ENCODE measurements at regions not wholly inside any gene's neighbourhood (a gene's known extent, or its start where the extent isn't known, plus 50 kb on each side); places are given as distances from the start of the nearest gene placed in this dataset.

DNA sequence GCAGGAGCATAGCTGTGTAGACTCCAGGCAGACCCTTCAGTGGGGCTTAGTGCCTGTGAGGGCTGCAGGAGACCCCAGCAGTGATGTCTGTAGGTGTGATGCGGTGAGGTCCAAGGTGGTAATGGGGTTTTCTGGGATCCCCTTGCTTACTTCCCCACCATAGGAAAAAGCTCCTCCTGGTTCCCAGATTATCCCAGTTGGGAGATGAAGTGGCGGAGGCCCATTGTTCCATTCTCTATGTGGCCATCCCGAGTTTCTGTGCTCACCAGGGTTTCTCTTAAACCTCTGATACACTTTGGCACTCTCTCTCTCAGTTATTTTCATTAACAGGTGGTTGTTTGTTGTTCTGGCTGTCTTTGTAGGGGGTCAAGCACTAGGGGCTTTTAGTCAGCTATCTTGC, 146.7 kb upstream of the IGF1R start:
- Histone ChIP-seq H3K27me3 (ENCODE audit: control insufficient read depth, insufficient read depth, low read length) (no peaks in the 10 kb centered on the region), H3K4me3 (ENCODE audit: low read length) (no peak overlapping the region), H3K4me1 (ENCODE audit: control insufficient read depth, insufficient read depth, low read length) (no peaks in the 10 kb centered on the region), H3K36me3 (ENCODE audit: control insufficient read depth, insufficient read depth, low read length) (no peaks in the 10 kb centered on the region), H3K27ac (ENCODE audit: low read length) (no peak overlapping the region), H3K9me3 (ENCODE audit: control insufficient read depth, insufficient read depth, low read length) (no peaks in the 10 kb centered on the region)
- no peak for DNase-seq (ENCODE audit: low read depth, low spot score)
- WGBS (ENCODE audit: insufficient coverage, insufficient read length): no CpG with 5 or more reads among the region's 3 CpGs

DNA sequence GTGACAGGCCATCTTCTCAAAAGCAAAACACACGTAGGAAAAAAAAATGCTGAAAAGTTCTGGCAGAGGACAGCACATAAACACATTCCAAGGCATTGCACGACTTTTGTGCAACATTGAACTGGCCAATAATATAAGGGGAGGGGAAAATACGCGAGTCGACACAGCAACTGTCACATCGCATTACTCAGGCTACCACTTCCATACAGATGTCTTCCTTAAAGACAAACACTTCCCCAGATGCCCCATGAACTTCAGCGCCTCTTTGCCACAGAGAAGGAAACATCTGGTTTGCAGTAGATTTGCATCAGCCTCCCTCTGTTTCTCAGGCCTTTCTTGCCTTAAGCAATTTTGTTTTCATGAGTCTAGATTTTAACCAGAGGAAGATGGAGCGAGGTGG, 144.4 kb upstream of the IGF1R start:
- Histone ChIP-seq H3K36me3 (ENCODE audit: control insufficient read depth, insufficient read depth, low read length) (no peaks in the 10 kb centered on the region), H3K4me1 (ENCODE audit: control insufficient read depth, insufficient read depth, low read length) (no peaks in the 10 kb centered on the region), H3K27me3 (ENCODE audit: control insufficient read depth, insufficient read depth, low read length) (no peaks in the 10 kb centered on the region), H3K27ac (ENCODE audit: low read length) (no peak overlapping the region), H3K4me3 (ENCODE audit: low read length) (no peak overlapping the region), H3K9me3 (ENCODE audit: control insufficient read depth, insufficient read depth, low read length) (no peaks in the 10 kb centered on the region)
- WGBS (ENCODE audit: insufficient coverage, insufficient read length): no CpG with 5 or more reads among the region's 8 CpGs
- DNase-seq (ENCODE audit: low read depth, low spot score): no peak

GRCh38 chr15:98504998-98505397, 143.3 kb upstream of the IGF1R start:
- no CpG with 5 or more reads among the region's 9 CpGs for WGBS (ENCODE audit: insufficient coverage, insufficient read length)
- H3K27ac ChIP-seq (ENCODE audit: low read length): no peak overlapping the region
- H3K4me3 ChIP-seq (ENCODE audit: low read length): no peak overlapping the region
- H3K4me1 ChIP-seq (ENCODE audit: control insufficient read depth, insufficient read depth, low read length): no peaks in the 10 kb centered on the region
- H3K9me3 ChIP-seq (ENCODE audit: control insufficient read depth, insufficient read depth, low read length): no peaks in the 10 kb centered on the region
- H3K27me3 ChIP-seq (ENCODE audit: control insufficient read depth, insufficient read depth, low read length): no peaks in the 10 kb centered on the region
- H3K36me3 ChIP-seq (ENCODE audit: control insufficient read depth, insufficient read depth, low read length): no peaks in the 10 kb centered on the region
- DNase-seq (ENCODE audit: low read depth, low spot score): no peak

DNA sequence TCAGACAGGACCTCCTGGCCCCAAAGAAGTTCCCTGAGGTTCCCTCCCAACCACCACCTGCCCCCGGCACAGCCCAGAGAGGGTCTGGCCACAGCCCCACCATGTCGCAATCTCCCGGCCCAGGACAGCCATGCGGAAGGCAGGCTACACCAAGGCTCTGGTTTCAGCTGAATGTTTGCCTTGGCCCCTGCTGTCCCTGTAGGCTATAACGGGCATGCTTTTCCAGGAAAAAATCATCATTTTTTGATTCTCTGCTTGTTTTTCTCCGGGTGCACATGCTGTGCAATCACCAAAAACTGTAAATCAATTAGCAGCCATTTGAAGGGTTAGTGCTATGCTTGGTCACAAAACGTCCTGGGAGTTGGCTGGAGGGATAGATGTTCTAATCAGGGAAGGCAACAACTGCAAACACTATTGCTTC, 142.7 kb upstream of the IGF1R start:
- H3K4me1 ChIP-seq (ENCODE audit: control insufficient read depth, insufficient read depth, low read length): no peaks in the 10 kb centered on the region
- no peaks in the 10 kb centered on the region for H3K36me3 ChIP-seq (ENCODE audit: control insufficient read depth, insufficient read depth, low read length)
- no CpG with 5 or more reads among the region's 7 CpGs for WGBS (ENCODE audit: insufficient coverage, insufficient read length)
- no peaks in the 10 kb centered on the region for H3K9me3 ChIP-seq (ENCODE audit: control insufficient read depth, insufficient read depth, low read length)
- no peak for DNase-seq (ENCODE audit: low read depth, low spot score)
- H3K4me3 ChIP-seq (ENCODE audit: low read length): no peak overlapping the region
- no peak overlapping the region for H3K27ac ChIP-seq (ENCODE audit: low read length)
- no peaks in the 10 kb centered on the region for H3K27me3 ChIP-seq (ENCODE audit: control insufficient read depth, insufficient read depth, low read length)

DNA sequence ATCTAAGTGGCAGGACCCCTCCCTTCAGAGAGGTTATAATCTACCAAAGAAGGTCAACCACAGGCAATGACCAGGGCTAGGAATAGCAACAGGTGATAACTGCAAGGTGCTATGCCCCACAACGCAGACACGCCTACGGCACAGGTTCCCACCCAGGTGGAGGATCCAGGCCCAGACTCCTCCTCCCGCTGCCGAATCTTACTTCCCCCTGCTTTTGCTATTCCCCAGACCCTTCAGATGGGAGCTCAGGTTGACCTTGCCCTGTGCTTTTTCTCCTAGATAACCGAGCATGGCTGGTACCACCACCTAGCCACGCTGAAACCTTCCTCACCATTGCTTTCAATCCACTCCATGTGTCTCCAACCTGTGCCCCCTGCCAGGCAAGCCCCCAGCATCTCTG, 142.2 kb upstream of the IGF1R start:
- H3K27me3 ChIP-seq (ENCODE audit: control insufficient read depth, insufficient read depth, low read length): no peaks in the 10 kb centered on the region

GRCh38 chr15:98506711-98507110, 141.6 kb upstream of the IGF1R start:
- no peak overlapping the region for H3K4me3 ChIP-seq (ENCODE audit: low read length)
- no peaks in the 10 kb centered on the region for H3K9me3 ChIP-seq (ENCODE audit: control insufficient read depth, insufficient read depth, low read length)
- no peaks in the 10 kb centered on the region for H3K4me1 ChIP-seq (ENCODE audit: control insufficient read depth, insufficient read depth, low read length)
- H3K36me3 ChIP-seq (ENCODE audit: control insufficient read depth, insufficient read depth, low read length): no peaks in the 10 kb centered on the region
- no peak for DNase-seq (ENCODE audit: low read depth, low spot score)
- no peaks in the 10 kb centered on the region for H3K27me3 ChIP-seq (ENCODE audit: control insufficient read depth, insufficient read depth, low read length)
- no peak overlapping the region for H3K27ac ChIP-seq (ENCODE audit: low read length)
- no CpG with 5 or more reads among the region's 7 CpGs for WGBS (ENCODE audit: insufficient coverage, insufficient read length)

More for the DNA sequence above, 142.2 kb upstream of the IGF1R start:
- Histone ChIP-seq H3K4me3 (ENCODE audit: low read length) (no peak overlapping the region), H3K36me3 (ENCODE audit: control insufficient read depth, insufficient read depth, low read length) (no peaks in the 10 kb centered on the region), H3K9me3 (ENCODE audit: control insufficient read depth, insufficient read depth, low read length) (no peaks in the 10 kb centered on the region), H3K4me1 (ENCODE audit: control insufficient read depth, insufficient read depth, low read length) (no peaks in the 10 kb centered on the region), H3K27ac (ENCODE audit: low read length) (no peak overlapping the region)
- DNase-seq (ENCODE audit: low read depth, low spot score): no peak
- WGBS (ENCODE audit: insufficient coverage, insufficient read length): no CpG with 5 or more reads among the region's 7 CpGs

GRCh38 chr15:98513428-98513986, 134.8 kb upstream of the IGF1R start:
- no peak for DNase-seq (ENCODE audit: low read depth, low spot score)
- Histone ChIP-seq H3K4me3 (ENCODE audit: low read length) (no peak overlapping the region), H3K4me1 (ENCODE audit: control insufficient read depth, insufficient read depth, low read length) (no peaks in the 10 kb centered on the region), H3K9me3 (ENCODE audit: control insufficient read depth, insufficient read depth, low read length) (no peaks in the 10 kb centered on the region), H3K36me3 (ENCODE audit: control insufficient read depth, insufficient read depth, low read length) (no peaks in the 10 kb centered on the region), H3K27me3 (ENCODE audit: control insufficient read depth, insufficient read depth, low read length) (no peaks in the 10 kb centered on the region), H3K27ac (ENCODE audit: low read length) (no peak overlapping the region)
- WGBS (ENCODE audit: insufficient coverage, insufficient read length): no CpG with 5 or more reads among the region's 7 CpGs

GRCh38 chr15:98514034-98514622, 134.2 kb upstream of the IGF1R start:
- no CpG with 5 or more reads among the region's 11 CpGs for WGBS (ENCODE audit: insufficient coverage, insufficient read length)
- Histone ChIP-seq H3K36me3 (ENCODE audit: control insufficient read depth, insufficient read depth, low read length) (no peaks in the 10 kb centered on the region), H3K4me3 (ENCODE audit: low read length) (no peak overlapping the region), H3K9me3 (ENCODE audit: control insufficient read depth, insufficient read depth, low read length) (no peaks in the 10 kb centered on the region), H3K27me3 (ENCODE audit: control insufficient read depth, insufficient read depth, low read length) (no peaks in the 10 kb centered on the region), H3K4me1 (ENCODE audit: control insufficient read depth, insufficient read depth, low read length) (no peaks in the 10 kb centered on the region), H3K27ac (ENCODE audit: low read length) (no peak overlapping the region)
- DNase-seq (ENCODE audit: low read depth, low spot score): no peak

DNA sequence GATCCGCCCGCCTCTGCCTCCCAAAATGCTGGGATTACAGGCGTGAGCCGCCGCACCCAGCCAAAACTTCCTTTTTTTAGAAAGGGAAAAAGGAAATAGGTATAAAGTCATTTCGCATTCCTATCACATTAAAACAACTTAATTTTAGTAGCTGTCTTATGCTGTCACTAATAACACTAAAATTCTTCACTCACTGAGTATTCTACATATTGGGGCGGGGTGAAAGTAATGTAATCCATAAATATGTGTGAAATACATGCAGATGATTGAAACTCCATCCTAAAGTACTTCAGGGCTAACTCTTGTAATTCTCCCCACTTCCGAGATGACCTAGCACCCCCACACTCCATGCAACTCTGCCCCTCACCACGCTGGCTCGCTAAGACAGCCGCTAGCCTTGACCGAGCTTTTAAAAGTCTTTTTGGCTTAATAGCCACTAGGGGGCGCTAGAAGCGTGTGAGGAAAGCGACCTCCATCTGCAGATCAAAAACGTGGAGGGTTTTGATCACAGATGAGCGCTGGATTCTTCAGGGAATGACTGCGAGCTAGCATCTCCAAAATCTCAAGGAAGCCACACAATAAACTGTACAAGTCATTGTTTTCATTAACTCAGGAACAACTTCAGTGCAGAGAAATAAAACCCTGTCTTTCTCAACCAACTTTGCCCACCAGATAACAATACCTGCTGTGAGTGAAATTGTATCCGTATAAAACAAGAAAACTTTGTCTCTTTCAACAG, 129.3 kb upstream of the IGF1R start:
- H3K4me1 ChIP-seq (ENCODE audit: control insufficient read depth, insufficient read depth, low read length): peaks cover 1% of the 10 kb centered on the region; the same call in 1 of the 2 replicates
- H3K9me3 ChIP-seq (ENCODE audit: control insufficient read depth, insufficient read depth, low read length): no peaks in the 10 kb centered on the region
- no peaks in the 10 kb centered on the region for H3K36me3 ChIP-seq (ENCODE audit: control insufficient read depth, insufficient read depth, low read length)
- H3K27me3 ChIP-seq (ENCODE audit: control insufficient read depth, insufficient read depth, low read length): no peaks in the 10 kb centered on the region
- H3K27ac ChIP-seq (ENCODE audit: low read length): no peak overlapping the region
- no CpG with 5 or more reads among the region's 19 CpGs for WGBS (ENCODE audit: insufficient coverage, insufficient read length)
- no peak overlapping the region for H3K4me3 ChIP-seq (ENCODE audit: low read length)
- peak; percentile 61 for DNase-seq (ENCODE audit: low read depth, low spot score)

- no CpG with 5 or more reads among the region's 10 CpGs for WGBS (ENCODE audit: insufficient coverage, insufficient read length)
- Histone ChIP-seq H3K36me3 (ENCODE audit: control insufficient read depth, insufficient read depth, low read length) (no peaks in the 10 kb centered on the region), H3K4me3 (ENCODE audit: low read length) (no peak overlapping the region), H3K27me3 (ENCODE audit: control insufficient read depth, insufficient read depth, low read length) (no peaks in the 10 kb centered on the region), H3K9me3 (ENCODE audit: control insufficient read depth, insufficient read depth, low read length) (no peaks in the 10 kb centered on the region), H3K27ac (ENCODE audit: low read length) (no peak overlapping the region), H3K4me1 (ENCODE audit: control insufficient read depth, insufficient read depth, low read length) (peaks cover 1% of the 10 kb centered on the region; the same call in 1 of the 2 replicates)
- DNase-seq (ENCODE audit: low read depth, low spot score): no peak
Measured at GRCh38 chr15:98519767-98520550, 128.4 kb upstream of the IGF1R start.
